Caco-2 (cell line): ENCODE measurements at regions not wholly inside any gene's neighbourhood (a gene's known extent, or its start where the extent isn't known, plus 50 kb on each side); places are given as distances from the start of the nearest gene placed in this dataset.
"Not testable (repeated sequence)": the region's sequence is repeated elsewhere in the genome, so short reads cannot be mapped to it uniquely, and the experiment has no call there.

ENCODE experiments used
- BruUV-seq: library from RNA; stranded (reverse); fragments of 400-500 nt; replicated peaks from 2 replicates; lab custom pipeline; 2021; lab: Mats Ljungman, UMichigan
- CTCF ChIA-PET: fragments of 300-600 bp; sonication (Branson Sonifier 250); formaldehyde crosslinking; loops from one replicate; lab custom pipeline; 2022; ENCODE audit warnings: antibody characterized with exemption; lab: Charles Lee
- POLR2A ChIA-PET: fragments of 300-600 bp; sonication (Branson Sonifier 250); formaldehyde crosslinking; loops from one replicate; lab custom pipeline; 2022; ENCODE audit warnings: antibody characterized with exemption; lab: Charles Lee
- DNase-seq, 2 experiments: peaks; one replicate each; pipeline versions ENCODE4 v3.0.0 to v3.0.0-alpha.2; 2020 to 2022
- H3K27me3 ChIP-seq: replicated peaks from 2 replicates; pipeline ENCODE4 v1.6.0; 2011; ENCODE audit warnings: low read length; ENCODE audit not compliant: control insufficient read depth, insufficient read depth
- H3K36me3 ChIP-seq: 2 replicates; pipeline ENCODE4 v1.5.1; 2011; ENCODE audit warnings: low read length; ENCODE audit not compliant: control insufficient read depth, insufficient read depth
- H3K4me1 ChIP-seq: fragments of 250-450 bp; sonication (Bioruptor Pico); 2 replicates; pipeline ENCODE4 v1.5.1; 2020; ENCODE audit warnings: mild to moderate bottlenecking
- H3K4me3 ChIP-seq: 2 replicates; pipeline ENCODE4 v1.5.1; 2011; ENCODE audit warnings: low read depth, mild to moderate bottlenecking, control low read depth, low read length
- H3K9me3 ChIP-seq: fragments of 250-450 bp; sonication (Bioruptor Pico); 2 replicates; pipeline ENCODE4 v1.5.1; 2020; ENCODE audit warnings: mild to moderate bottlenecking, moderate library complexity
- H3K27ac Mint-ChIP-seq: one replicate; pipeline ENCODE4 v1.8.0; 2022; ENCODE audit warnings: mixed read lengths; ENCODE audit not compliant: unreplicated experiment
- H3K27me3 Mint-ChIP-seq: one replicate; pipeline ENCODE4 v1.8.0; 2022; ENCODE audit warnings: mixed read lengths; ENCODE audit not compliant: insufficient read depth, unreplicated experiment
- H3K36me3 Mint-ChIP-seq: one replicate; pipeline ENCODE4 v1.8.0; 2022; ENCODE audit warnings: mild to moderate bottlenecking, mixed read lengths; ENCODE audit not compliant: insufficient read depth, unreplicated experiment
- H3K4me1 Mint-ChIP-seq: one replicate; pipeline ENCODE4 v1.8.0; 2022; ENCODE audit warnings: low read depth, mixed read lengths; ENCODE audit not compliant: unreplicated experiment
- H3K4me3 Mint-ChIP-seq: one replicate; pipeline ENCODE4 v1.8.0; 2022; ENCODE audit warnings: mild to moderate bottlenecking, moderate library complexity, mixed read lengths; ENCODE audit not compliant: unreplicated experiment
- H3K9me3 Mint-ChIP-seq: one replicate; pipeline ENCODE4 v1.8.0; 2022; ENCODE audit warnings: mixed read lengths; ENCODE audit not compliant: unreplicated experiment
- CTCF ChIP-seq, 2 experiments: fragments of 200-600 bp in 1 of 2; IDR thresholded peaks; 1 replicate in 1 of 2; 2 replicates in 1 of 2; pipeline versions ENCODE4 v1.5.1 to v1.8.0; 2011 to 2022; ENCODE audit warnings: antibody characterized with exemption in 1 of 2, control low read depth in 1 of 2, inconsistent platforms in 1 of 2, low read depth in 1 of 2, low read length in 1 of 2, mild to moderate bottlenecking in 1 of 2, moderate library complexity in 1 of 2; ENCODE audit not compliant: insufficient read depth in 1 of 2, severe bottlenecking in 1 of 2, unreplicated experiment in 1 of 2
- intact Hi-C: fragments of 100-400 bp; cut with micrococcal nuclease; formaldehyde crosslinking; loops from one replicate; pipeline ENCODE4 v1.10.0; 2022; ENCODE audit not compliant: unreplicated experiment

GRCh38 chr5:163747586-163747985 is 242.2 kb downstream of the MAT2B start:
- H3K4me1 Mint-ChIP-seq, result no peaks in the 10 kb centered on the region
- Histone ChIP-seq H3K27me3 (no peaks in the 10 kb centered on the region), H3K9me3 (no peaks in the 10 kb centered on the region), H3K36me3 (no peaks in the 10 kb centered on the region), H3K4me1 (no peaks in the 10 kb centered on the region), H3K4me3 (no peak overlapping the region)
- DNase-seq, result no peak
- H3K4me3 Mint-ChIP-seq, result no peak overlapping the region
- CTCF ChIA-PET, result no interaction called here
- H3K36me3 Mint-ChIP-seq, result no peaks in the 10 kb centered on the region
- no peaks in the 10 kb centered on the region for H3K27me3 Mint-ChIP-seq
- TF ChIP-seq CTCF (IDR thresholded peaks at IDR 0.05; ENCODE audit: insufficient read depth in 1 of 2, low read depth in 1 of 2, low read length in 1 of 2, severe bottlenecking in 1 of 2, unreplicated experiment in 1 of 2), result no peak
- intact Hi-C loops, result no loop called here
- BruUV-seq, result no TSS peak
- POLR2A ChIA-PET, result no interaction called here
- no peak overlapping the region for H3K27ac Mint-ChIP-seq
- H3K9me3 Mint-ChIP-seq, result no peaks in the 10 kb centered on the region

- Mint-ChIP-seq H3K36me3 (no peaks in the 10 kb centered on the region), H3K4me3 (no peak overlapping the region), H3K27me3 (no peaks in the 10 kb centered on the region), H3K4me1 (no peaks in the 10 kb centered on the region), H3K27ac (no peak overlapping the region), H3K9me3 (no peaks in the 10 kb centered on the region)
- intact Hi-C loops, result no loop called here
- CTCF ChIA-PET, result no interaction called here
- Histone ChIP-seq H3K27me3 (no peaks in the 10 kb centered on the region), H3K4me3 (no peak overlapping the region), H3K4me1 (no peaks in the 10 kb centered on the region), H3K9me3 (no peaks in the 10 kb centered on the region), H3K36me3 (no peaks in the 10 kb centered on the region)
- POLR2A ChIA-PET, result no interaction called here
- DNase-seq, result no peak
- no TSS peak for BruUV-seq
- TF ChIP-seq CTCF (IDR thresholded peaks at IDR 0.05; ENCODE audit: insufficient read depth in 1 of 2, low read depth in 1 of 2, low read length in 1 of 2, severe bottlenecking in 1 of 2, unreplicated experiment in 1 of 2), result no peak
Measured at GRCh38 chr5:163748934-163749333, 243.5 kb downstream of the MAT2B start.

GRCh38 chr5:163750415-163750814 is 245.0 kb downstream of the MAT2B start:
- intact Hi-C loops, CTCF ChIA-PET, POLR2A ChIA-PET: not testable (repeated sequence)

GRCh38 chr5:163755505-163755904 is 250.1 kb downstream of the MAT2B start:
- H3K27me3 Mint-ChIP-seq, result peaks cover 3% of the 10 kb centered on the region
- no peaks in the 10 kb centered on the region for H3K4me1 ChIP-seq
- no peaks in the 10 kb centered on the region for H3K36me3 Mint-ChIP-seq
- H3K4me3 ChIP-seq, result no peak overlapping the region
- no peak for TF ChIP-seq CTCF (IDR thresholded peaks at IDR 0.05; ENCODE audit: insufficient read depth in 1 of 2, low read depth in 1 of 2, low read length in 1 of 2, severe bottlenecking in 1 of 2, unreplicated experiment in 1 of 2)
- intact Hi-C loops, result no loop called here
- H3K36me3 ChIP-seq, result no peaks in the 10 kb centered on the region
- no peak for DNase-seq
- H3K27ac Mint-ChIP-seq, result no peak overlapping the region
- H3K27me3 ChIP-seq, result no peaks in the 10 kb centered on the region
- BruUV-seq, result no TSS peak
- POLR2A ChIA-PET, result no interaction called here
- H3K9me3 ChIP-seq, result no peaks in the 10 kb centered on the region
- CTCF ChIA-PET, result no interaction called here
- H3K9me3 Mint-ChIP-seq, result no peaks in the 10 kb centered on the region
- no peaks in the 10 kb centered on the region for H3K4me1 Mint-ChIP-seq
- H3K4me3 Mint-ChIP-seq, result no peak overlapping the region

More at GRCh38 chr5:163750415-163750814, 245.0 kb downstream of the MAT2B start:
- H3K27me3 ChIP-seq, H3K36me3 Mint-ChIP-seq, H3K36me3 ChIP-seq, H3K27me3 Mint-ChIP-seq, H3K4me1 Mint-ChIP-seq, H3K9me3 Mint-ChIP-seq, DNase-seq, BruUV-seq, H3K27ac Mint-ChIP-seq, H3K4me3 ChIP-seq, H3K4me3 Mint-ChIP-seq, H3K4me1 ChIP-seq, H3K9me3 ChIP-seq: not testable (repeated sequence)
